HG02870 (cell line): ENCODE measurements at regions not wholly inside any gene's neighbourhood (a gene's known extent, or its start where the extent isn't known, plus 50 kb on each side); places are given as distances from the start of the nearest gene placed in this dataset.

Experiments used
- ATAC-seq: cut with Tn5 transposase; IDR thresholded peaks from one replicate; pipeline ENCODE4 v1.9.1; 2021; ENCODE audit warnings: mild to moderate bottlenecking, moderate library complexity; ENCODE audit not compliant: unreplicated experiment

DNA sequence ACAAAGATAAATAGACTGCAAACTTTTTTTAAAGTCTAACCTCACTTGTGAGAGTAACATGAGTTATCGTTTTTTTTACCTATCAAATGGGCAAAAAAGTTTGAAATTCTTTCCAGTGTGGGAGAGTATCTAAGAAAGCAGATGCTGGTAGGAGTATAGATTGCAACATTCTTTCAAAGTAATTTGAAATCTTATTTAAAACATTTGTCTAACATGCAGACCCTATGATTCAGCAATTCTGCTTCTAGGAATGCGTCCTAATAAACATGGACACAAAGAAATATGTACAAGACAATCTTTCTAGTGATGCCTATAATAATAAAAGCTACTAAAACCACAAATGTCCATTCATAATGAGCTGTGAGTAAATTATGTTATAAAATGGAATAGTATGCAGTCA, 110.4 kb upstream of the TMCC3 start:
- no peak for ATAC-seq

GRCh38 chr12:94756789-94757188, 106.4 kb upstream of the TMCC3 start:
- ATAC-seq, result no peak

GRCh38 chr12:94755598-94755997, 105.2 kb upstream of the TMCC3 start:
- no peak for ATAC-seq

DNA sequence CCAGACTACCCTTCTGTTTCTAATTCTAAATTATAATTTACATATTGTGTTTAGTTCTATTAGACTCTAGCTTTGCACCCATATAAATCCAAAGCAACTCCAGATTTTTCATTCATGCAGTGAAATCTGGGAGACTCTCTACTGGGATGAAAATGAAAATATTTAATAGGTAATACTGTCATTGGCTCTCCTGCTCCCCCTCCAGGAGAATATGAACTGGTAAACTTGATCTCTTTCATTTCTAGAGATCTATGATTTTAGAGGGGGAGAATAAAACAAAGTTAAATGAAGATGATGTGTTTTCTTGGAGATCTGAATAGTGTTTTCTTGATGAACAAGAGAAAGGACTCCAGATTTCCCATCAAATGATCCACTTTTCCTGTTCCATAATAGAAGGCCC, 104.3 kb upstream of the TMCC3 start:
- no peak for ATAC-seq

GRCh38 chr12:94753036-94753679, 102.8 kb upstream of the TMCC3 start:
- ATAC-seq, result no peak

DNA sequence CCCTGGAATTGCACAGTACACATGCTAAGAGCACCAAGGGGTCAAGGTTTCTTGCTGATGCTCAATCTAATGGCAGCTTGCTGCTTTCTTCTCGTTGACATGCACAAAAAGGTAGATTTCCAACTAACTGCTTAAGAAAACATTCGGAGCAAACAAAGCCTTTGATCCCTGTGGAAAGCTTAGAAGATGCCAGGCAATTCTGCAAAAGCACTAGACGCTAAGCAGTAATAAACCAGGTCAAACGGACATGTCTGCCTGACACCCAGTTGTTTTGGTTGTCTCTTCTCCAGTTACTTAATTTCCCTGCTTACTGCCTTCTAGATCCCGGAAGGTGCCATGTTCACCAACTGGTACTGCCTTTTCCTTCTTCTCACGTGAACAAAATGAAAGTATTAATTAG, 100.5 kb upstream of the TMCC3 start:
- ATAC-seq, result no peak

DNA sequence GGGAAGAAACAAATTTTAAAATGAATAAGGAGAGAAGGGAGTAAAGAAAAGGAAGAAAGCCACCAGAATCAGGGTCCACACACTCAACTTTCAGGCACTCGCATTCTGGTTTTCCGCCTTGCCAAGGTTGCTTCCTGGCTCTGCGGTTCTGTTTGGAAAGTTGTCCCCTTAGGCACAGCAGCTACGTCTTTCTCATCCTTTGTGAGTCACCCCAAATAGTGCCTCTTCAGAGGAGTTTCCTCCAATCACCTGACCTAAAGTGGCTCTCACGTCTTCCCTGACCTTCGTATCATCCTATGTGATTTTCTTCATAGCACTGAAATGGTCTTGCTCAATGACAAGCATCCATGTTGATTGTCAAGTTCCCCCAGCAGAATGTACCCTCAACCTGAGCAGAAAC, 99.5 kb upstream of the TMCC3 start:
- no peak for ATAC-seq

GRCh38 chr12:94749455-94749854, 99.1 kb upstream of the TMCC3 start:
- ATAC-seq, result no peak

DNA sequence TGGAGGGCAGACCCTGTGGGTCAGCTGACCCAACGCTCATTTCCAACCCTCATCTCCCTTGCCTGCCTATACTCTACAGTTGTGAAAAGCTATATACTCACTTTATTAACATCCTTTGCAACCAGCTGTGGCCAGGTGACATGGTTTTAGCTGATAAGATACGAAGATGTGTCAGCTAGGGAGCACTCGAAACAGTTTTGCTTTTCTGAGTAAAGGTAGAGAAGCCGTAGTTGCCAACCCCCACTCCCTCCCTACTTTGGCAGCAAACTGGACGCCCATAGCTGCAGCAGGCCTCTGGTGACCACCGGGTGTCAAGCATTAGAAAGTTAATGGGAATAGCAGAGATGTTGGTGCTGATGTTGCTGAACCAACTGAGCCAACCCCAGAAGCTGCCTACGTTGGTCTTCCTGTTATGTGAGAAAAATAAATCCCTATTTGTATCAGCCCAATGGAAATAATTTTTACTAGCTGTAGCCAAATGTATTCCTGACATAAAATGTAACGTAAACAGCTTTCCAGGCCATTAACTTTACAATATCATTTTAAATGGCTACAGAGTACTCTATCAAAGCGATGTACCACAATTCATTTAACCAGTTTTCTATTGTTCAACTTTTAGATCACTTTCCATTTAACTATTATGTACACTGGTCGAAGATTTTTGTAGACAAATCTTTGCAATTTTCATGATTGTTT, 98.5 kb upstream of the TMCC3 start:
- ATAC-seq, result no peak

DNA sequence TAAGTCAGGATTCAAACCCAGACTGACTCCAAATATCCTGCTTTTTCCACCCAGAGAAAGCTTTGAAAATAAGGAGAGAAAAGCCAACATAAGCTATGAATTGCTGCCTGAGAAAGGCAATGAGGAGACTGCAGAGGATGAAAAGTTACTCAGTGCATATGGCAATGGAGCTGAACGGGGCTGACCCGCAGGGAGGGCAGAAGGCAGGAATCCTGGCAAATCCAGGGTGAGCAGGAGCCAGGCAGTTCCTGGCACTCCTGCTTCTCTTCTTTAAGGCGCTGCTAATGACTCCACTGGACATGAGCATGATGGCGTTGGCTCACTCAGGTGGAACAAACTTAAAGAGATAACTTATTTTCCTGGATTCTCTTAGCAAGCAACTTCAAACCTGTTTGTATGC, 95.2 kb upstream of the TMCC3 start:
- ATAC-seq, result no peak

DNA sequence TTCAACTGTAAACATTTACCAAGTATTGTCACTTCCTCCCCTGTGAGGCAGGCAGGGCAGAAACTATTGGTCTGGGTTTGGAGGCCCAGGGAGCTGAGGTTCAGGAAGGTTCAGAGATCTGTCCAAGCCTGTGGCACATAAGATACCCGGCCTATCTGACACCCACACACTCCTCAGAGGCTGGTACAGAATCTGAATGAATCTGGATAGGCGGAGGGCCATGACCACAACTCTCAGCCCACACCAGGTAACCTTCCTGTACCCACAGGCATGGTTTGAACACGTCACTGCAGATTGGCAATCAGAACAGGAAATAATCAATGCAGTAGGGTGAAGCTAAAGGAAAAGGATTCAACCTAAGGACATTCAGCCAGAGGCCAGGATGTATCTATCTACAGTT, 92.8 kb upstream of the TMCC3 start:
- ATAC-seq, result no peak

GRCh38 chr12:94740601-94741362, 90.4 kb upstream of the TMCC3 start:
- ATAC-seq, result no peak

GRCh38 chr12:94736820-94737219, 86.5 kb upstream of the TMCC3 start:
- ATAC-seq, result no peak

DNA sequence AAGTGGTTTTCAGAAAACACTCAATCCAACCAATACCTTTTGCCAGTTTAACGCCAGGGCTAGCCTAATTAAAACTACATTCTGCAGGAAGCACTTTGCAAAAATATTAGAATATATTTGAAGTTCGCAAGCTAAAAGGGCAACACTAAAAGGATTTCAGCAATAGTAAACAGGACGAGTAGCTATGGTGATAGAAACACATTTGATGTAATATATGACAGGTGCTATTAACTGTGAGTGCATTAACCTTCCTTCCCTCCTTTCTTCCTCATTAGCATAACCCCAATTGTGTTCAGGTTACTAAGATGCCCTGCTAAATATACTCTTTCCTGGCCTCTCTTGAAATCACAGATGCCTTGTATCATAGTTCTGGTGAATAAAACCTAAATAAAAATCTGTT, 85.6 kb upstream of the TMCC3 start:
- ATAC-seq, result no peak

DNA sequence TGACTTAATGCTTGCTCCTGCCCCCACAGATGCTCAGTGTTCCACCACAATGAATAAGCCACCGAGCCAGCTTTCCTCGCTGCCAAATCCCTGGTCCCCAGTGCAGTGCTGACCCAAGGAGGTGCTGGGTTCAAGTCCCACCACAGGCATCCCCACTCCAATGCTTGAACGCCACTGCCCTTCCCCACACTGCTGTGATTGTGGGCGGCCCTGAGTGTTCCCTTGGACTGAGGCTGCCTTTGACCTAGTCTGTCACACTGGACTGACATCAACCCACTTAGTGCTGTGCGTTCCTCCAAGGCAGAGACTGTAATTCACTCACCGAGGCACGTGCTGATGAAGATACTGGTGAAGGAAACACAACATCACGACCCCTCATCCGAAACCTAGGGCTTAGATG, 83.4 kb upstream of the TMCC3 start:
- no peak for ATAC-seq

DNA sequence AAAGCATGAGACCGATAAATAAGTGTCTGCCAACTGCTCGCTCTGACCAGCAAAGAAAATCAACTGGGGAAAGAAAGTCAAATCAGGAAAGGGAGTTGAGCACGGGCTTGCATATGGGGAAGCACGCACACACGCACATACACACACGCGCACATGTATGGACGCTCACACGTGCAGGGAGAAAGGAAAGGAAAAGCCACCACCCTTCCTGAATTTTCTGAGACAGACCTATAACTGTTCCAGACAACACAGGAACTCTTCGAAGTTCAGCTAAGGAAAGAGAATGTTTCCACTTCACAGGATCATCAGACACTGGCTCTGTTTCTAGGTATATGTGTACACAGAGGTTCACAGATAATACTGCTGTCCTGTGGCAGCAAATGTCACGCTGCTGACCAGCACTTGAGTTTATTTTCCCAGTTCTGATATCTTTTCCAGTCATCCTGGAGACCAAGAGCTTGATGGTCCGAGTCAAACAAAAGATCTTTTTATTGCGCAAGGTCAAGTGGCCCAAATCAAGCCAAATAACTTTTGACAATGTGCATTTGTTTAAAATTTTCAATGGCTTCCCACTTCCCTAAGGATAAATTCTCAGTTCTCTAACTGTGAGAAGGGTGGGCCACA, 82.1 kb upstream of the TMCC3 start:
- no peak for ATAC-seq

- ATAC-seq, result no peak
Observed at GRCh38 chr12:94731733-94732360, 81.5 kb upstream of the TMCC3 start.

- ATAC-seq, result no peak
Observed at GRCh38 chr12:94730847-94731246, 80.5 kb upstream of the TMCC3 start.

DNA sequence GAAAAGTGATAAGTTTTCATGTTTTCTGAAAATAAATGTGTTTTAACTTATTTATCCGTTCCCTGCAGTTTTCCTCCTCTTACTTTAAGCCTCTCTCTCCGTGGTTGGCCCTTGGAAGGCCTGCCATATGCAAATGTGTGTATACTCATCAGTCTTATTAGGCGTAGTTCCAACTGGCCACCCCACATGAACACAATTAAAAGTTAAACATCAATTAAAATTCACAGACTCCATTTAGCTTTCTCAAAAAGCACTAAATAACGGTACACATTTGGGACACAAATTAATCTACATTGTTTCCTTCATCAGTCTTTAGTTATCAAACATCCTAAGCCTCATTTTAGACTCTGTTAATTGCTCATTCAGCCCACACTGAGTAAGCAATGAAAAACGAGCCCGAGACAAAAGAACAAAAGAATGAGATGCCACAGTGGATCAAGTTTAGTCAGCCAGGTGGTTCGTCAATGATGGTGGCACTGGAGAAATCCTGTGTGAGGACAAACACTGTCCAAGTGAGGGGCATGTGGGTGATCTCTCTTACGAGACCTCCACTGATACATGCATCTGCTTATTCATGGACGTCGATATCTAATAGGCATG, 76.0 kb upstream of the TMCC3 start:
- no peak for ATAC-seq

GRCh38 chr12:94725375-94726168, 75.2 kb upstream of the TMCC3 start:
- ATAC-seq, result no peak
